Stimulated activated CD4-positive, alpha-beta T cell treated with anti-CD3 and anti-CD28 coated beads, Interleukin-4, amount 100 ng/mL, for 48 hours (primary cell): ENCODE measurements at regions not wholly inside any gene's neighbourhood (a gene's known extent, or its start where the extent isn't known, plus 50 kb on each side); places are given as distances from the start of the nearest gene placed in this dataset.

ENCODE experiments used
- DNase-seq, 2 donors: peaks; one replicate each; pipeline ENCODE4 v3.0.0-alpha.2; 2020; ENCODE audit warnings: low read depth in 2 of 2

DNA sequence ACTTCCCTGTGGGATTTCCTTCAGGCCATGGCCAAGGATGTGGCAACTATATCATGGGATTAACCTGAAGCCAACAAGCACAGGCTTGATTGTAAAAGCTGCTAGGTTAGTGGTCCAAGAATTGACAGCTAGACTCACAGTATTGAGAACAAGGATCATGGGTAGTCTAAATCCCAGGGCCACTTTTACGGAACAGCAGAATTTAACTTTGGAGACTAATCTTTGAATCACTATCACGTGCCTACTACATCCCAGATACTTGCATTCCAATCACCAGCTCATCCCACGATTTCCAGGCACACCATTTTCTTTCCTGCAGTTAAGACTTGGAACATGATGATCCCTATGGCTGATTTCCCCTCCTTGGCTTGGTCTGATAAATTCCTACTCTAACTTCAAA is 65.6 kb upstream of the ADO start:
- DNase-seq, result no peak

DNA sequence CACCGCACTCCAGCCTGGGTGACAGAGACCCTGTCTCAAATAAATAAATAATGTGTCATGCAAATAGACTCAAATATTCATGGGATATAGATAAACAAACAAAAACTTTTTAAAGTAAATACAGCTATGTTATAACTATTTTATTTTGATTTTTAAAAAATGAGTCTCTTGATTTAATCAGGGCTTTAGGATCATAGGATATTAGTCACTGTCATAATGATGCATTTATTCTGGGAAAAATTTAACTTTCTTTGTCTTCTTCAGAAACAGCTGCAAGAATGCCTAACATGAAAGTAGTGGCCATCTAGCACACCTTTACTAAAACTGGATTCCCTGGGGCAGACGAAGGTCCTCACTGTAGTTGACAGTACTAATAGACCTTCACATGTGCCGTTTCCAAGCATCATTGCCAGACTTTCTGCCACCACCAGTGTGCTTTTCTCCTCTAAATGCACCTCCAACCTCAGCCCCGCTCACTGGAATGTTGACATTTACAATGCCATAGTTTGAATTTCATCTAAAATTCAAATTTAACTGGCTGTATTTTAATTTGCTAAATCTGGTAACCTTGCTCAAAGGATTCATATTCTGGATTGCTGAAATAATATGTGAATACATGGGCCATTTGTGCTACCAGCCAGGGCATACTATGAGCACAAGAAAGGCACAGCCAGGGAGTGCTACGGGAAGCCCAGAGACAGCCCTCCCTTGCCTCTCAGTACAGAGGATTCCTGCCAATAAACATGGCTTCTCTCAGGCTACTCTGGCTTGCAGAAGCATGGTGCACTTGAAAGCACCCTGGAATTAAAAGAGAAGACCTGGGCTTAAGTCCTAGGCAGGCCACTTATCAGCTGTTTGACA is 63.4 kb upstream of the ADO start:
- DNase-seq, result no peak

DNA sequence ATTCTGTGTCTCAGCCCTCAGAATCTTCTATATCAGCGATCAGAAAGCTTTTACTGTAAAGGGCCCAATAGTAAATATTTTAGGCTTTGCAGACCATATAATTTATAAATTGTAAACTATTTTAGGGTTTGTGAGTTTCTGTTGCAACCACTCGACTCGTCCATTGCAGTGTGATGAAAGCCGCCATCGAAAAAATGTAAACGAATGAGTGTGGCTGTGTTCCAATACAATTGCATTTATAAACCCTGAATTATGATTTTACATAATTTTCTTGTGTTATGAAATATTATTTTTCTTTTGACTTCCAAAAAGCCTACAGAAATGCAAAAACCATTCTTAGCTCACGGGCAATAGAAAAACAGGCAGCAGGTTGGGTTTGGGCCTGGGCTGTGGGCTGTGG is 62.5 kb upstream of the ADO start:
- DNase-seq, result no peak

DNA sequence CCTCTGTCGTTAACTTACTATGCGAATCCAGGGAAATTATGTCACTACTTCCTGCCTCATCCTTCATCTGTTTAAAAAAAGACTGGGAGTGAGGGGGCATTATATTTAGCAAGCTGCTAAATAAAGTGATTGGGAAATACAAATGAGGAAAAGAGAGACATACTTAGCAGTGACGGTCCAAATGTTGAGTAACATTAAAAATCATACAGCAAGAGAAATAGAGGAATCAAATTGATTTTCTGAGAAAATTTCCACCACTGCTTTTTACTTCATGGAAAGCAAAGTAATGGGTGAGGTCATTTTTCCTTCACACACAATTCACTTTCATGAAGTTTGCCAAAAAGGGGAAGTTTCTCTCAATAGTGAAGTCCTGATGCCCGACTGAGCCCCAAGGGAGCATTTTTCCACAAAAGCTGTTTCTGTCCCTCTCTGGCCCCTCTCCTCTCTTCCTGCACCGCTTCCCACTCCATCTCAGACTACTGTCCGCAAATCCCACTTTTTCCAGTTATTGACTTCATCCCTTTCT is 61.9 kb upstream of the ADO start:
- no peak for DNase-seq

DNA sequence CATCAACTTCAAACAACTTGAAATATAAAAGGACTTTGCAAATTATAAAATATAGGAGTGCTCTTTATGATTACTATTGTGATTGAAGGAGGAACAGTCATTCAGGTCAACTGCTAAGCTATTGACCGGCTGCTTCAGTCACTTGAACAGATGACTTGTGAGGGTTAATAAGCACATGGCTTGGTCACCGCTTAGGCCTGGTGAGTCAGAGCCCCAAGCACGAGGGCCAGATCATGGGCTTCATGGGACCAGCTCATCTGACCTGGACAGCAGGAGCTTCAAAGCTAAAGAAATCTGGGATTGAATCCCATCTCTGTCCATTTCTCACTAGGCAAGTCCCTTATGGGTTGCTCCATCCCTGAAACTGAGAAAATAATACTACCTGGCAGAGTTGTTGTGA is 60.4 kb upstream of the ADO start:
- DNase-seq, result no peak

DNA sequence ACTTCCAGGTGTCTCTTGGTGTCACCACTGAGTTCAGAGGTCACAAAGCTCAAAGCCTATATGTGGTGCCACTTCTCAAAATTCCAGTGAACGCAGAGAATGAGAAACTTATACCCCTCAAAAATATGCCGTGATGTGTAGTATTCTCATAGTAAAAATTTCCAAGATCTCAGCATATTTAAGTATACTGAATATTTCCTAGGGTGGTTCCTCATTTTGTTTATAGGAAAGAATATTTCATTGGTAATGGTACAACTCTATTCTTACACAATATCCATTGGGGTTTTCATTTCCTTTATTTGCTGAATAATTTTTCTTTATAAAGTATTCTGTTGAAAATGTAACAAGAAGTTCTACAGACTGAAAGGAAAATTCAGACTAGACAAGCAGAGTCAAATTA is 58.9 kb upstream of the ADO start:
- DNase-seq, result no peak

DNA sequence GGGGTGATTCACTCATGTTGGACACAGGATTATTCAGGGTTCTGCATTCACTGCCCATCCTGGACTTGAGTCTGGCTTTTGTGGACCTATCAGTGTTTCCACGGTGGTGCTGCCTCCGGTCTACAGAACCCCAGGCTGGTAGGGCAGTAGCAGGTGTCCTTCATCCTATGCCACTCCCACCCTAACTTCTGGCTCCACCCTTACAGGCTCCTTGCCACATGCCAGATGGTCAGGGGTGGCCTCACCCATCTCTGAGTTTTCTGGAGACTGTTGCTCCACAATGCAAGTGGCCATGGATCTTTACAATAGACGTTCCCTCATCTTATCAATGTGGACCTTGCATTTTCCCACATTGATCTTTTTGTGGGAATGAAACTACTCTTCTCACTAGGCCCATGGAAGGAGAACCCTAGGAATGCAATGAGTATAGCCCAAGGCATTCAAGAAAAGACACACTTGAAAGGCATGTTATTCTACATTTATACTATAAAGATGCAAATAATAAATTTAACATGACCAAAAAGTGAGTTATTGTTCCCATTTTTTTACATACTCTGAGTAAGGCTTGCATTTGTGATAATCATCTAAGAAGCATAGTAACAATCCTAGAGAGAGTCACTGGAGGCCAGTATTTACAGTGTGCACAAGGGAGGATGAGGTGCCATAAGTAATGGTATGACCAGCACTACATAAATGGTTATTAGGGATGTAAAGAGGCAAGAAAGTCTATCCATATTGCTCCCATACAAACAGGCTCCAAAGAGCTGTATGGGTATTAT is 57.4 kb upstream of the ADO start:
- DNase-seq, result no peak

DNA sequence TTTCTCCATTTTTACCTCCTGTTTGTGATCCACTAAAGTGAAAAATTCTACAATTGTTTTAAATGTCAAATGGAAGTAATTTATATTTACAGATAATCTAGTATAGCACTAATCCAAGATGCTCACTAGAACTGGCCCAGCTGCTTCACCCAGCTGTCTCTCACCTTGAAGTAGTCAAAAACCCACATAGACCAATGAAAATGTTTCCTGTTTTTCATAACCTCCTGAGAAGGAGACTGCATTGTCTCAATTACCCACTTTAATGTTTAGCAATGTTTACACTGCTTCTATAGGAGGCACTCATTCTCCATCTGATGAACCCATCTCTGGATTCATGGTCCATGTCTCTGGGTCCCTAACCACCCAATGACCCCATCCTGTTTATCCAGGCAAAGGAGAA is 56.1 kb upstream of the ADO start:
- no peak for DNase-seq

DNA sequence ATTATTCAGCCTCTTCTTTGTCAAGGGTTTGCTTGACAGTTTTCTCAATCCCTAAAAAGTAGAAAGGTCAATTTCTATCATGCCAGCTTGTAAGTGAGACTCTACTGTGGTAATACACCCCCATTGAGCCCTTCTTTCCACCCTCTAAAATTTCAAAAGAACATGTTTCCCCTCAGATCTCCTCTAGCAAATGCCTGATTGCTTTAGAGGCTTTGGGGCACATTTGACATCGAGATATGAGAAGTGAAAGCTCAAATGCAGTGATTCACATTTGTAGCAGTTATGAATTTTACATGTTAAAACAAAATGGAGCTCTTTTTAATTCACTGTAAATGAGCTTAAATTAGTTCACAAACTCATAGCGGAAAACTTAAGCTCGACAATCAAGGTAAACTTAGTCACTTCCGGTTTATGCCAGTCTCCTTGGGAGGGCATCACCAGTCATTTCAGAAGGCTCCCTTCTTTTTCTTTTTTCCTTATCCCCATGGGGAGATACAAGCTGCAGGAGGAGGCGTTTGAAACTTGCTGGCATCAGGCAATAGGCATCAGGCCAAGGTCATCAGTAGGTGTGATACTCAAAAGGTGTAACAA is 55.3 kb upstream of the ADO start:
- no peak for DNase-seq
